HepG2 (cell line): ENCODE measurements at regions not wholly inside any gene's neighbourhood (a gene's known extent, or its start where the extent isn't known, plus 50 kb on each side); places are given as distances from the start of the nearest gene placed in this dataset.

Experiments used
- CHD2 ChIP-seq: IDR thresholded peaks from 2 replicates; pipeline ENCODE4 v1.6.1; 2011; ENCODE audit warnings: low read depth, low read length, improper control_type of control experiment
- CTCF ChIP-seq: sonication (generic); formaldehyde crosslinking; IDR thresholded peaks from 2 replicates; pipeline ENCODE4 v1.5.0; 2020; ENCODE audit warnings: mild to moderate bottlenecking, missing genetic modification reagents, moderate library complexity
- GTF2F1 ChIP-seq: fragments of 150-350 bp; IDR thresholded peaks from 2 replicates; pipeline ENCODE4 v1.6.1; 2014; ENCODE audit warnings: low read length
- KLF6 ChIP-seq: IDR thresholded peaks from 2 replicates; pipeline ENCODE4 v1.8.0; 2016; ENCODE audit warnings: missing biosample characterization, missing genetic modification reagents
- KLF9 ChIP-seq: IDR thresholded peaks from 2 replicates; pipeline ENCODE4 v1.6.1; 2016; ENCODE audit warnings: low read depth
- MAFK ChIP-seq, 2 experiments: IDR thresholded peaks in 1 of 2; conservative IDR thresholded peaks in 1 of 2; 2 replicates each; pipeline ENCODE4 v1.6.1; 2011; ENCODE audit warnings: improper control_type of control experiment in 2 of 2, low read length in 2 of 2
- POLR2A ChIP-seq, 2 experiments: IDR thresholded peaks; 2 replicates each; pipeline ENCODE4 v1.6.1; 2011; ENCODE audit warnings: low read depth in 2 of 2, low read length in 2 of 2, mild to moderate bottlenecking in 1 of 2, moderate library complexity in 1 of 2; ENCODE audit not compliant: insufficient read depth in 1 of 2
- ZFP62 ChIP-seq: sonication (generic); formaldehyde crosslinking; IDR thresholded peaks from 2 replicates; pipeline ENCODE4 v1.4.0; 2020; ENCODE audit warnings: missing genetic modification reagents
- ZNF121 ChIP-seq: sonication (generic); formaldehyde crosslinking; IDR thresholded peaks from 2 replicates; pipeline ENCODE4 v1.5.0; 2020; ENCODE audit warnings: mild to moderate bottlenecking, missing genetic modification reagents
- ZNF33A ChIP-seq: sonication (generic); formaldehyde crosslinking; IDR thresholded peaks from 2 replicates; pipeline ENCODE4 v1.5.1; 2020; ENCODE audit warnings: missing genetic modification reagents, mild to moderate bottlenecking, moderate library complexity, borderline replicate concordance
- ZNF775 ChIP-seq: sonication (generic); formaldehyde crosslinking; IDR thresholded peaks from 2 replicates; pipeline ENCODE4 v1.4.0; 2020; ENCODE audit warnings: missing genetic modification reagents, mild to moderate bottlenecking, moderate library complexity, borderline replicate concordance
- ZNF792 ChIP-seq: IDR thresholded peaks from 2 replicates; pipeline ENCODE4 v1.6.1; 2016

- no peak for TF ChIP-seq ZNF121
- TF ChIP-seq POLR2A (IDR thresholded peaks at IDR 0.05; ENCODE audit: insufficient read depth in 1 of 2, low read depth in 2 of 2, low read length in 2 of 2), result no peak
- TF ChIP-seq ZFP62 (CRISPR knock-in tag), result no peak
- no peak for TF ChIP-seq ZNF33A (CRISPR knock-in tag)
- no peak for TF ChIP-seq KLF6 (CRISPR knock-in tag)
- no peak for TF ChIP-seq CHD2
- no peak for TF ChIP-seq GTF2F1
- no peak for TF ChIP-seq ZNF775 (CRISPR knock-in tag)
- TF ChIP-seq CTCF (CRISPR knock-in tag), result no peak
- TF ChIP-seq KLF9 (CRISPR knock-in tag), result no peak
- TF ChIP-seq MAFK (conservative IDR thresholded peaks at IDR 0.05 in 1 of 2, IDR thresholded peaks at IDR 0.05 in 1 of 2; ENCODE audit: low read length in 2 of 2), result no peak
- TF ChIP-seq ZNF792 (CRISPR knock-in tag), result no peak
Observed at GRCh38 chr12:90791445-90791844, 163.5 kb downstream of the CCER1 start.
